Ishikawa (cell line): ENCODE measurements at regions not wholly inside any gene's neighbourhood (a gene's known extent, or its start where the extent isn't known, plus 50 kb on each side); places are given as distances from the start of the nearest gene placed in this dataset.

ENCODE experiments used
- CEBPB ChIP-seq: IDR thresholded peaks from 2 replicates; pipeline ENCODE4 v1.6.1; 2012
- CREB1 ChIP-seq: IDR thresholded peaks from 2 replicates; pipeline ENCODE4 v1.6.1; 2012; ENCODE audit warnings: low read depth
- RAD21 ChIP-seq: IDR thresholded peaks from 2 replicates; pipeline ENCODE4 v1.6.1; 2012; ENCODE audit warnings: low read depth
- TAF1 ChIP-seq: IDR thresholded peaks from 2 replicates; pipeline ENCODE4 v1.6.1; 2012; ENCODE audit warnings: low read depth, mild to moderate bottlenecking
- TEAD4 ChIP-seq: IDR thresholded peaks from 2 replicates; pipeline ENCODE4 v1.6.1; 2012
- USF1 ChIP-seq: IDR thresholded peaks from 2 replicates; pipeline ENCODE4 v1.6.1; 2012
- YY1 ChIP-seq: IDR thresholded peaks from 2 replicates; pipeline ENCODE4 v1.6.1; 2012; ENCODE audit warnings: low read depth
- ZBTB7A ChIP-seq: IDR thresholded peaks from 2 replicates; pipeline ENCODE4 v1.6.1; 2012; ENCODE audit warnings: low read depth
- TF ChIP-seq, protein P1 (sequence below): IDR thresholded peaks from 2 replicates; pipeline ENCODE4 v1.6.1; 2012; ENCODE audit warnings: low read depth, mild to moderate bottlenecking

DNA sequence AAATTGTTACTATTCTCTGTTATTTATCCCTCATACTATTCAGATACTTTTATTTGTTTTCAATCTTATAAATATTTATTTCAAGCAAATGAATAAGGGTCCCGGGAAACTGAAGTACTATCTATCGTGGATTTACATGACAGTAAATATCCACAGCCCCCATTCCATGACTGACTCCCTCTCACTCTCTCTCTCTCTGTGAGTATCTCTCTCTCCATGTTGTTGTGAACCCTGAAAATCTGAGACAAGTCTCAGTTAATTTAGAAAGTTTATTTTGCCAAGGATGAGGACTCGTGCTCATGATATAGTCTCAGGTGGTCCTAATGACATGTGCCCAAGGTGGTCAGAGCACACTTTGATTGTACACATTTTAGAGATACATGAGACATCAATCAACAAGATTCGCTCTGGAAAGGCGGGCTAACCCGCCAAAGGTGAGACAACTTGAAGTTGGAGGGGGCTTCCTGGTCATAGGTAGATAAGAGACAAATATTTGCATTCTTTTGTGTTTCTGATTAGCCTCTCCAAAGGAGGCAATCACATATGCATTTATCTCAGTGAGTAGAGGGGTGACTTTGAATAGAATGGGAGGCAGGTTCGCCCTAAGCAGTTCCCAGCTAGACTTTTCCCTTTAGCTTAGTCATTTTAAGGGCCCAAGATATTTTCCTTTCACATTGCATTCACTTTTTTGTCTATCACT is 986.4 kb downstream of the NLGN4X start:
- no peak for TF ChIP-seq ZBTB7A
- no peak for TF ChIP-seq USF1
- no peak for TF ChIP-seq RAD21
- no peak for TF ChIP-seq TAF1
- TF ChIP-seq CREB1: no peak
- no peak for TF ChIP-seq CEBPB
- TF ChIP-seq, protein P1, sequence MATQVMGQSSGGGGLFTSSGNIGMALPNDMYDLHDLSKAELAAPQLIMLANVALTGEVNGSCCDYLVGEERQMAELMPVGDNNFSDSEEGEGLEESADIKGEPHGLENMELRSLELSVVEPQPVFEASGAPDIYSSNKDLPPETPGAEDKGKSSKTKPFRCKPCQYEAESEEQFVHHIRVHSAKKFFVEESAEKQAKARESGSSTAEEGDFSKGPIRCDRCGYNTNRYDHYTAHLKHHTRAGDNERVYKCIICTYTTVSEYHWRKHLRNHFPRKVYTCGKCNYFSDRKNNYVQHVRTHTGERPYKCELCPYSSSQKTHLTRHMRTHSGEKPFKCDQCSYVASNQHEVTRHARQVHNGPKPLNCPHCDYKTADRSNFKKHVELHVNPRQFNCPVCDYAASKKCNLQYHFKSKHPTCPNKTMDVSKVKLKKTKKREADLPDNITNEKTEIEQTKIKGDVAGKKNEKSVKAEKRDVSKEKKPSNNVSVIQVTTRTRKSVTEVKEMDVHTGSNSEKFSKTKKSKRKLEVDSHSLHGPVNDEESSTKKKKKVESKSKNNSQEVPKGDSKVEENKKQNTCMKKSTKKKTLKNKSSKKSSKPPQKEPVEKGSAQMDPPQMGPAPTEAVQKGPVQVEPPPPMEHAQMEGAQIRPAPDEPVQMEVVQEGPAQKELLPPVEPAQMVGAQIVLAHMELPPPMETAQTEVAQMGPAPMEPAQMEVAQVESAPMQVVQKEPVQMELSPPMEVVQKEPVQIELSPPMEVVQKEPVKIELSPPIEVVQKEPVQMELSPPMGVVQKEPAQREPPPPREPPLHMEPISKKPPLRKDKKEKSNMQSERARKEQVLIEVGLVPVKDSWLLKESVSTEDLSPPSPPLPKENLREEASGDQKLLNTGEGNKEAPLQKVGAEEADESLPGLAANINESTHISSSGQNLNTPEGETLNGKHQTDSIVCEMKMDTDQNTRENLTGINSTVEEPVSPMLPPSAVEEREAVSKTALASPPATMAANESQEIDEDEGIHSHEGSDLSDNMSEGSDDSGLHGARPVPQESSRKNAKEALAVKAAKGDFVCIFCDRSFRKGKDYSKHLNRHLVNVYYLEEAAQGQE: no peak
- TF ChIP-seq YY1: no peak
- no peak for TF ChIP-seq TEAD4
